Activated T-helper 17 cell treated with anti-CD3 and anti-CD28 coated beads, Interleukin-2, amount 50 U/mL, for 72 hours (primary cell): ENCODE measurements at regions not wholly inside any gene's neighbourhood (a gene's known extent, or its start where the extent isn't known, plus 50 kb on each side); places are given as distances from the start of the nearest gene placed in this dataset.

ENCODE experiments used
- ATAC-seq: fragments of 150-1000 bp; cut with Tn5 transposase; replicated peaks from 2 replicates; pipeline ENCODE4 v1.10.0; 2021; ENCODE audit warnings: mild to moderate bottlenecking, moderate library complexity
- H3K27ac Mint-ChIP-seq: one replicate; pipeline ENCODE4 v1.8.0; 2022; ENCODE audit warnings: mixed read lengths
- H3K27me3 Mint-ChIP-seq: one replicate; pipeline ENCODE4 v1.8.0; 2022; ENCODE audit warnings: mixed read lengths
- H3K36me3 Mint-ChIP-seq: one replicate; pipeline ENCODE4 v1.8.0; 2022; ENCODE audit warnings: low read depth, mild to moderate bottlenecking, mixed read lengths
- H3K4me1 Mint-ChIP-seq: one replicate; pipeline ENCODE4 v1.8.0; 2022; ENCODE audit warnings: mixed read lengths
- H3K4me3 Mint-ChIP-seq: one replicate; pipeline ENCODE4 v1.8.0; 2022; ENCODE audit warnings: mild to moderate bottlenecking, mixed read lengths
- H3K9me3 Mint-ChIP-seq: one replicate; pipeline ENCODE4 v1.8.0; 2022; ENCODE audit warnings: mixed read lengths

GRCh38 chr1:198903621-198904020 is 264.8 kb downstream of the PTPRC start:
- H3K4me1 Mint-ChIP-seq = peaks cover 5% of the 10 kb centered on the region
- ATAC-seq = no peak
- no peak overlapping the region for H3K4me3 Mint-ChIP-seq
- H3K36me3 Mint-ChIP-seq = peaks cover 10% of the 10 kb centered on the region
- no peaks in the 10 kb centered on the region for H3K9me3 Mint-ChIP-seq
- H3K27ac Mint-ChIP-seq = no peak overlapping the region
- no peaks in the 10 kb centered on the region for H3K27me3 Mint-ChIP-seq

- ATAC-seq = no peak
- H3K36me3 Mint-ChIP-seq = peaks cover 7% of the 10 kb centered on the region
- no peaks in the 10 kb centered on the region for H3K27me3 Mint-ChIP-seq
- no peak overlapping the region for H3K4me3 Mint-ChIP-seq
- H3K9me3 Mint-ChIP-seq = no peaks in the 10 kb centered on the region
- peaks cover 5% of the 10 kb centered on the region for H3K4me1 Mint-ChIP-seq
- no peak overlapping the region for H3K27ac Mint-ChIP-seq
Observed at GRCh38 chr1:198904321-198904720, 265.5 kb downstream of the PTPRC start.

- Mint-ChIP-seq H3K27ac (peak overlapping the region; percentile 56), H3K36me3 (no peaks in the 10 kb centered on the region), H3K9me3 (peaks cover 5% of the 10 kb centered on the region), H3K4me3 (peak overlapping the region; percentile 34), H3K4me1 (peaks cover 5% of the 10 kb centered on the region), H3K27me3 (no peaks in the 10 kb centered on the region)
- ATAC-seq = peak; percentile 49
Observed at GRCh38 chr1:198906739-198907422, 268.0 kb downstream of the PTPRC start.

- no peak for ATAC-seq
- H3K36me3 Mint-ChIP-seq = no peaks in the 10 kb centered on the region
- H3K9me3 Mint-ChIP-seq = peaks cover 5% of the 10 kb centered on the region
- no peak overlapping the region for H3K27ac Mint-ChIP-seq
- H3K27me3 Mint-ChIP-seq = no peaks in the 10 kb centered on the region
- H3K4me3 Mint-ChIP-seq = peak overlapping the region; percentile 34
- peaks cover 5% of the 10 kb centered on the region for H3K4me1 Mint-ChIP-seq
Observed at GRCh38 chr1:198907423-198907746, 268.5 kb downstream of the PTPRC start.

GRCh38 chr1:198908995-198909394 is 270.2 kb downstream of the PTPRC start:
- Mint-ChIP-seq H3K4me1 (peaks cover 5% of the 10 kb centered on the region), H3K27ac (no peak overlapping the region), H3K27me3 (no peaks in the 10 kb centered on the region)

GRCh38 chr1:198909973-198910372 is 271.1 kb downstream of the PTPRC start:
- no peak for ATAC-seq
- Mint-ChIP-seq H3K36me3 (no peaks in the 10 kb centered on the region), H3K27ac (no peak overlapping the region), H3K9me3 (peaks cover 5% of the 10 kb centered on the region), H3K4me3 (no peak overlapping the region), H3K27me3 (no peaks in the 10 kb centered on the region), H3K4me1 (peaks cover 5% of the 10 kb centered on the region)

More at GRCh38 chr1:198908995-198909394, 270.2 kb downstream of the PTPRC start:
- H3K36me3 Mint-ChIP-seq = no peaks in the 10 kb centered on the region
- H3K4me3 Mint-ChIP-seq = no peak overlapping the region
- ATAC-seq = no peak
- H3K9me3 Mint-ChIP-seq = peaks cover 5% of the 10 kb centered on the region

GRCh38 chr1:198910816-198911215 is 272.0 kb downstream of the PTPRC start:
- Mint-ChIP-seq H3K27ac (no peak overlapping the region), H3K36me3 (no peaks in the 10 kb centered on the region), H3K4me3 (no peak overlapping the region), H3K9me3 (peaks cover 5% of the 10 kb centered on the region), H3K4me1 (peaks cover 5% of the 10 kb centered on the region), H3K27me3 (no peaks in the 10 kb centered on the region)
- ATAC-seq = no peak

- no peaks in the 10 kb centered on the region for H3K36me3 Mint-ChIP-seq
- no peaks in the 10 kb centered on the region for H3K27me3 Mint-ChIP-seq
- H3K9me3 Mint-ChIP-seq = peaks cover 5% of the 10 kb centered on the region
- no peak for ATAC-seq
- H3K4me3 Mint-ChIP-seq = no peak overlapping the region
- no peak overlapping the region for H3K27ac Mint-ChIP-seq
- no peaks in the 10 kb centered on the region for H3K4me1 Mint-ChIP-seq
Observed at GRCh38 chr1:198912046-198912445, 273.2 kb downstream of the PTPRC start.

- Mint-ChIP-seq H3K4me1 (peaks cover 7% of the 10 kb centered on the region), H3K27ac (no peak overlapping the region), H3K36me3 (no peaks in the 10 kb centered on the region)
Observed at GRCh38 chr1:198913667-198914066, 274.8 kb downstream of the PTPRC start.

GRCh38 chr1:198915327-198916231 is 276.7 kb downstream of the PTPRC start:
- Mint-ChIP-seq H3K4me1 (peaks cover 26% of the 10 kb centered on the region), H3K9me3 (peaks cover 5% of the 10 kb centered on the region), H3K27ac (no peak overlapping the region), H3K27me3 (no peaks in the 10 kb centered on the region), H3K4me3 (no peak overlapping the region), H3K36me3 (no peaks in the 10 kb centered on the region)
- no peak for ATAC-seq

More at GRCh38 chr1:198913667-198914066, 274.8 kb downstream of the PTPRC start:
- H3K9me3 Mint-ChIP-seq = peaks cover 5% of the 10 kb centered on the region
- ATAC-seq = no peak
- no peak overlapping the region for H3K4me3 Mint-ChIP-seq
- no peaks in the 10 kb centered on the region for H3K27me3 Mint-ChIP-seq

- Mint-ChIP-seq H3K27me3 (no peaks in the 10 kb centered on the region), H3K36me3 (no peaks in the 10 kb centered on the region)
- no peak for ATAC-seq
Observed at GRCh38 chr1:198917226-198917625, 278.4 kb downstream of the PTPRC start.

GRCh38 chr1:198918920-198919319 is 280.1 kb downstream of the PTPRC start:
- no peak for ATAC-seq
- H3K27ac Mint-ChIP-seq = peak overlapping the region; percentile 74
- H3K4me1 Mint-ChIP-seq = peaks cover 31% of the 10 kb centered on the region
- H3K36me3 Mint-ChIP-seq = no peaks in the 10 kb centered on the region
- H3K9me3 Mint-ChIP-seq = no peaks in the 10 kb centered on the region
- H3K27me3 Mint-ChIP-seq = no peaks in the 10 kb centered on the region
- peak overlapping the region; percentile 71 for H3K4me3 Mint-ChIP-seq

More at GRCh38 chr1:198917226-198917625, 278.4 kb downstream of the PTPRC start:
- no peaks in the 10 kb centered on the region for H3K9me3 Mint-ChIP-seq
- peaks cover 27% of the 10 kb centered on the region for H3K4me1 Mint-ChIP-seq
- H3K27ac Mint-ChIP-seq = no peak overlapping the region
- no peak overlapping the region for H3K4me3 Mint-ChIP-seq

GRCh38 chr1:198919667-198920398 is 281.0 kb downstream of the PTPRC start:
- Mint-ChIP-seq H3K27me3 (no peaks in the 10 kb centered on the region), H3K27ac (peak overlapping the region; percentile 74), H3K9me3 (no peaks in the 10 kb centered on the region), H3K4me1 (peaks cover 31% of the 10 kb centered on the region), H3K4me3 (peak overlapping the region; percentile 71), H3K36me3 (no peaks in the 10 kb centered on the region)
- peak; percentile 79 for ATAC-seq

GRCh38 chr1:198922638-198923430 is 284.0 kb downstream of the PTPRC start:
- H3K9me3 Mint-ChIP-seq = no peaks in the 10 kb centered on the region
- peak; percentile 76 for ATAC-seq
- H3K27me3 Mint-ChIP-seq = no peaks in the 10 kb centered on the region
- peaks cover 27% of the 10 kb centered on the region for H3K4me1 Mint-ChIP-seq
- H3K27ac Mint-ChIP-seq = peak overlapping the region; percentile 79
- H3K4me3 Mint-ChIP-seq = peak overlapping the region; percentile 55
- H3K36me3 Mint-ChIP-seq = no peaks in the 10 kb centered on the region
